ENCODE measurements at regions not wholly inside any gene's neighbourhood (a gene's known extent, or its start where the extent isn't known, plus 50 kb on each side); places are given as distances from the start of the nearest gene placed in this dataset.

DNA sequence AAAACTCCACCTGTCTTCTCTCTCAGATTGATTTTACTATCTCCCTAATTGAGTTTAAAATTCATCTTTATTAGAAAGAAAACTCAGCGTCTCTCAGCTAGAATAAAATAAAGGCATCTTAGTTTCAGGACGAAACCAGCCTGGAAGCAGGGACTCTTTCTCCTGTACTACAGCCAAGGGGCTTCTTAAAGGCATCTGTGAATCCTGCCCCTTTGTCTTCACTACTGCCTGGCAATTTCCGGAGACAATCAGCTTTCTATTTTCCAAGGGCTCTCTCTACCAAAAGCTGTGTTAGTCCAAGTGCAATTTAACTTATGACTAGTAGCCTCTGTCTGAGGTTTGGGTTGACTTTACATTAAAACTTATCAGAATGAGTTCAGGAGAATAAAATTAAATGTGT lies 623.3 kb upstream of the FOXG1 start:
- Histone ChIP-seq H3K27me3 (ENCODE audit: insufficient read depth, low read depth, low read length) (no peaks in the 10 kb centered on the region), H2AFZ (ENCODE audit: low read depth, low read length) (peak overlapping the region; percentile 1), H3K4me2 (ENCODE audit: low read length) (peak overlapping the region; percentile 21), H3K4me3 (ENCODE audit: low read length) (no peak overlapping the region), H3K36me3 (ENCODE audit: insufficient read depth, low read length) (no peaks in the 10 kb centered on the region), H3F3A (ENCODE audit: insufficient read depth, low read length, poor library complexity, severe bottlenecking) (no peaks in the 10 kb centered on the region), H3K9me2 (ENCODE audit: insufficient read depth, low read length) (no peaks in the 10 kb centered on the region), H3K9me3 (ENCODE audit: low read length) (peaks cover 8% of the 10 kb centered on the region), H3K79me2 (replicated peaks; ENCODE audit: insufficient read depth, low read length) (no peaks in the 10 kb centered on the region), H3K27ac (ENCODE audit: low read length) (peak overlapping the region; percentile 62), H3K9ac (ENCODE audit: low read length) (peak overlapping the region; percentile 23), H4K20me1 (ENCODE audit: insufficient read depth) (no peaks in the 10 kb centered on the region)
- TF ChIP-seq RAD21 (conservative IDR thresholded peaks at IDR 0.05) (no peak), EZH2 (IDR thresholded peaks at IDR 0.05; ENCODE audit: borderline replicate concordance, insufficient read depth, low read length, poor library complexity, severe bottlenecking) (no peak)

DNA sequence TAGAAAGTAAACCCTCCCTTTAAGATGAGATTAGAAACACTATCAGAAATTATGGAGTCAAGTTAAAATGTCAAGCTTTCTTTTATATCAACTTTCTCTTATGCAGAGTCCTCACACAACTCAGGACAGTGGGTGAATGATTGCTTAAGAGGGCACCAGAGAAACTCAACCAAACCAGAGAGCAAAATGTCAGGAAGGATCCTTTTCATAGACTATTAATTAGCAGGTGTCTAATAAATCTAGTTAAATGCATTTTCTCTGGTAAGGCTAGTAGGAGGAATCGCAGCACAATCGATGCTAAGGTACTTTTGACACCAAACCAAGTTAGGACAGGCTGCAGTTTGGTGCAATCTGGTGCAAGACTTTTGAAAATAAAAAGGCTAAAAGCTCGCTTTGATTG lies 614.7 kb upstream of the FOXG1 start:
- no peaks in the 10 kb centered on the region for H3K9me2 ChIP-seq (ENCODE audit: insufficient read depth, low read length)
- H3K79me2 ChIP-seq (replicated peaks; ENCODE audit: insufficient read depth, low read length) = no peaks in the 10 kb centered on the region
- no peak overlapping the region for H3K27ac ChIP-seq (ENCODE audit: low read length)
- H3K4me3 ChIP-seq (ENCODE audit: low read length) = no peak overlapping the region
- H3K4me2 ChIP-seq (ENCODE audit: low read length) = no peak overlapping the region
- H3K9ac ChIP-seq (ENCODE audit: low read length) = no peak overlapping the region
- no peak for TF ChIP-seq RAD21 (conservative IDR thresholded peaks at IDR 0.05)
- TF ChIP-seq, protein P1, sequence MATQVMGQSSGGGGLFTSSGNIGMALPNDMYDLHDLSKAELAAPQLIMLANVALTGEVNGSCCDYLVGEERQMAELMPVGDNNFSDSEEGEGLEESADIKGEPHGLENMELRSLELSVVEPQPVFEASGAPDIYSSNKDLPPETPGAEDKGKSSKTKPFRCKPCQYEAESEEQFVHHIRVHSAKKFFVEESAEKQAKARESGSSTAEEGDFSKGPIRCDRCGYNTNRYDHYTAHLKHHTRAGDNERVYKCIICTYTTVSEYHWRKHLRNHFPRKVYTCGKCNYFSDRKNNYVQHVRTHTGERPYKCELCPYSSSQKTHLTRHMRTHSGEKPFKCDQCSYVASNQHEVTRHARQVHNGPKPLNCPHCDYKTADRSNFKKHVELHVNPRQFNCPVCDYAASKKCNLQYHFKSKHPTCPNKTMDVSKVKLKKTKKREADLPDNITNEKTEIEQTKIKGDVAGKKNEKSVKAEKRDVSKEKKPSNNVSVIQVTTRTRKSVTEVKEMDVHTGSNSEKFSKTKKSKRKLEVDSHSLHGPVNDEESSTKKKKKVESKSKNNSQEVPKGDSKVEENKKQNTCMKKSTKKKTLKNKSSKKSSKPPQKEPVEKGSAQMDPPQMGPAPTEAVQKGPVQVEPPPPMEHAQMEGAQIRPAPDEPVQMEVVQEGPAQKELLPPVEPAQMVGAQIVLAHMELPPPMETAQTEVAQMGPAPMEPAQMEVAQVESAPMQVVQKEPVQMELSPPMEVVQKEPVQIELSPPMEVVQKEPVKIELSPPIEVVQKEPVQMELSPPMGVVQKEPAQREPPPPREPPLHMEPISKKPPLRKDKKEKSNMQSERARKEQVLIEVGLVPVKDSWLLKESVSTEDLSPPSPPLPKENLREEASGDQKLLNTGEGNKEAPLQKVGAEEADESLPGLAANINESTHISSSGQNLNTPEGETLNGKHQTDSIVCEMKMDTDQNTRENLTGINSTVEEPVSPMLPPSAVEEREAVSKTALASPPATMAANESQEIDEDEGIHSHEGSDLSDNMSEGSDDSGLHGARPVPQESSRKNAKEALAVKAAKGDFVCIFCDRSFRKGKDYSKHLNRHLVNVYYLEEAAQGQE (IDR thresholded peaks at IDR 0.05; ENCODE audit: borderline replicate concordance) = no peak
- no peak for TF ChIP-seq TAF1 (IDR thresholded peaks at IDR 0.05; ENCODE audit: low read depth)
- TF ChIP-seq, protein P2, sequence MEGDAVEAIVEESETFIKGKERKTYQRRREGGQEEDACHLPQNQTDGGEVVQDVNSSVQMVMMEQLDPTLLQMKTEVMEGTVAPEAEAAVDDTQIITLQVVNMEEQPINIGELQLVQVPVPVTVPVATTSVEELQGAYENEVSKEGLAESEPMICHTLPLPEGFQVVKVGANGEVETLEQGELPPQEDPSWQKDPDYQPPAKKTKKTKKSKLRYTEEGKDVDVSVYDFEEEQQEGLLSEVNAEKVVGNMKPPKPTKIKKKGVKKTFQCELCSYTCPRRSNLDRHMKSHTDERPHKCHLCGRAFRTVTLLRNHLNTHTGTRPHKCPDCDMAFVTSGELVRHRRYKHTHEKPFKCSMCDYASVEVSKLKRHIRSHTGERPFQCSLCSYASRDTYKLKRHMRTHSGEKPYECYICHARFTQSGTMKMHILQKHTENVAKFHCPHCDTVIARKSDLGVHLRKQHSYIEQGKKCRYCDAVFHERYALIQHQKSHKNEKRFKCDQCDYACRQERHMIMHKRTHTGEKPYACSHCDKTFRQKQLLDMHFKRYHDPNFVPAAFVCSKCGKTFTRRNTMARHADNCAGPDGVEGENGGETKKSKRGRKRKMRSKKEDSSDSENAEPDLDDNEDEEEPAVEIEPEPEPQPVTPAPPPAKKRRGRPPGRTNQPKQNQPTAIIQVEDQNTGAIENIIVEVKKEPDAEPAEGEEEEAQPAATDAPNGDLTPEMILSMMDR (IDR thresholded peaks at IDR 0.05; ENCODE audit: poor library complexity, severe bottlenecking) = no peak
- TF ChIP-seq EZH2 (IDR thresholded peaks at IDR 0.05; ENCODE audit: borderline replicate concordance, insufficient read depth, low read length, poor library complexity, severe bottlenecking) = no peak
- TF ChIP-seq EP300 (conservative IDR thresholded peaks at IDR 0.05; ENCODE audit: poor library complexity, severe bottlenecking) = no peak
- TF ChIP-seq SMC3 (conservative IDR thresholded peaks at IDR 0.05; ENCODE audit: poor library complexity) = no peak
- no peak for TF ChIP-seq POLR2AphosphoS5 (IDR thresholded peaks at IDR 0.05)
- no peak for TF ChIP-seq MXI1 (conservative IDR thresholded peaks at IDR 0.05; ENCODE audit: poor library complexity, severe bottlenecking)
- H3K9me3 ChIP-seq (ENCODE audit: low read length) = peaks cover 7% of the 10 kb centered on the region
- no peaks in the 10 kb centered on the region for H4K20me1 ChIP-seq (ENCODE audit: insufficient read depth)
- H2AFZ ChIP-seq (ENCODE audit: low read depth, low read length) = no peak overlapping the region
- H3F3A ChIP-seq (ENCODE audit: insufficient read depth, low read length, poor library complexity, severe bottlenecking) = no peaks in the 10 kb centered on the region
- no peaks in the 10 kb centered on the region for H3K36me3 ChIP-seq (ENCODE audit: insufficient read depth, low read length)
- H3K27me3 ChIP-seq (ENCODE audit: insufficient read depth, low read depth, low read length) = no peaks in the 10 kb centered on the region
